ENCODE measurements at regions not wholly inside any gene's neighbourhood (a gene's known extent, or its start where the extent isn't known, plus 50 kb on each side); places are given as distances from the start of the nearest gene placed in this dataset.

GRCh38 chr18:5091741-5092140, 105.3 kb downstream of the AKAIN1 start:
- no peak for DNase-seq (ENCODE audit: low spot score)

- DNase-seq (ENCODE audit: low spot score), result no peak
These were observed 121.8 kb downstream of the AKAIN1 start for GRCh38 chr18:5075297-5075696.

DNA sequence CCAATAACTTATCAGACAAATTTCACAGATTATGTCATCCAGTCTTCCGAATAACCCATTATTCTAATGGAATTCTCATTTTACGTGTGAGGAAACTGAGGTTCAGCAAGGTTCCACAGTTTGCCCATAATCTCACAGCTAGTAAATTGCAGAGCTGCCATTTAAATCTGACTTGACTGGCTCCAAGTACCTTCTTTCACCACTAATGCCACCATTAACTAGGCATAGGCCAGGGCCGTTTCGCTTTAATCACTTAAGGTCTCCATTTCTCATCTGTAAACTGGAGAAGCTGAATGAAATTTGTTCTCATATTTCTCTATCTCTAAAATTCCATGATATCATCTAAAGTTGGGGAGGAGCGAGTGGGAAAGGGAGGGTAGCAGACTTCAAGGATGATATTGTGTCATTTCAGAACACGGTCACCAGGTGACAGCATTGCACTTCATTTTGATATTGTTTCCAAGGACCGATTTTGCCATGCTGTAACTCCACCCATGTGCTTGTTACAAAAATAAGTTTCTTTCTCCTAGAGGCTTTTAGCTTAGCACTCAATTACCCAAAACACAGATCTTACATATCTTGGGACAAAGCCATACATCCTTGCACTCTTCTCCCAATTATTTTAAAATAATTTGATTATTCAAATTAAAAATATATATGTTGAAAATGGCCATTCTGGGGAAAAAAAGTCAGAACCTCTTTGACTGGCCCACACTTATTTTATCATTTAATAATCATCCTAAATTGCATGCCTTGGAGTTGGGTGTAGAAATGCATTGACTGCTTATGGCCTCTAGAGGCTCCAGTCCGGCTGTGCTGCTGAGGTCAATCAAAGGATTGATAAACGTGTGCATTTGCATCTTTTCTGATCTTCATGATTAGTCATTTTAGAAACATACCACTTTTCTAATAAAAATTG, 123.8 kb downstream of the AKAIN1 start:
- no peak for DNase-seq (ENCODE audit: low spot score)

DNA sequence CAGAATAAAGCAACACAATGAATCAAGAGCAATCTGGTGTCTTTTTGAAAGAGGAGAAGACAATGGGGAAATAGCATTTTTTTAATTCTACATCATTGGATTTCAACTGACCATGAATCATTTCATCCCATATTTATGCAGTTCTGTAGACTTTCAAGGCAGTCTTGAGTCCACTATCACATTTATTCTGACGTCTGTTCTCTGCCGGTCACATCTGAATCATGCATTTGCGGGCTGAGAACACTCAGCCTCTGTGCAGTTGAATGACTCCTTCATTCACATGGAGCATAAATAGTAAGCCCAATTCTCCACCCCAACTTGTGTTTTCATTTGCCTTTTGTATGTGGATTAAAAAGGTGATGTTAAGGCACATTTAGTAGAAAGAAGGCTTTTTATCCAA, 128.2 kb downstream of the AKAIN1 start:
- DNase-seq (ENCODE audit: low spot score), result no peak

GRCh38 chr18:5066380-5066977, 130.6 kb downstream of the AKAIN1 start:
- DNase-seq (ENCODE audit: low spot score), result no peak

DNA sequence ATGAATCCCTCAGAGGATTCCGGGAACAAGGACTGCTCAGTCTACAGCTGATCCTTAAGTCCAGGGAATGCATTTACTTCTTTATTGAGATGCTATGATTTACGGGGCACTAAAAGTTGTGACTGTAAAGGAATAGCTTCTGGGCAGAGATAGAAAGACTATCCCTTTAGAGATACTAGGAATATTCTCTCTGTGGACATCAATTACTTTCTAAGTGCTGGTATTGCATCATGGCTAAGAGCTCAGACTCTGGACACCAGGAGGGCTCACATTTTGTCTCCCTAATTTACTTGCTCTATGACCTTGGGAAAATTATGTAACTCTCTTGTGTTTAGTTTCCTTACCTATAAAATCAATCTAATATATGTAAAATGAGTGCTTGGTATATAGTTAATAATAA, 131.4 kb downstream of the AKAIN1 start:
- no peak for DNase-seq (ENCODE audit: low spot score)

DNA sequence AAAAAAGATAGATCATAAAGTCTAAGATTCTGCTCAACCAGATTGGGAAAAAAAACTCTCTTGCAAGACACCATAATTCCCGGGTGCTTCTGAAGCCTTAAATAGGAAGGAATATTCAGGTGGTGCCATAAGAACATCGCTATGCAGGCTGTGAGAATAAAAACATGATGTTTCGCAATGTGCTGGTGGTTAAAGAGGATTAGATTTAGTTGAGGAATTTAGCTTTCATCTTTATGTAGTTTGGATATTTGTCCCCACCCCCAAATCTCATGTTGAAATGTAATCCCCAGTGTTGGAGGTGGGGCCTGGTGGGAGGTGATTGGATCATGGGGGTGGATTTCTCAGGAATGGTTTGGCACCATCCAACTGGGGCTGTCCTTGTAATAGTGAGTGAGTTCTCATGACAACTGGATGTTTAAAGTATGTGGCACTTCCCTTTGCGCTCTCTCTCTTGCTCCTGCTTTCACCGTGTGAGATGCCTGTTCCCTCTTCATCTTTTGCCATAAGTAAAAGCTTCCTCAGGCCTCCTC, 132.2 kb downstream of the AKAIN1 start:
- no peak for DNase-seq (ENCODE audit: low spot score)

DNA sequence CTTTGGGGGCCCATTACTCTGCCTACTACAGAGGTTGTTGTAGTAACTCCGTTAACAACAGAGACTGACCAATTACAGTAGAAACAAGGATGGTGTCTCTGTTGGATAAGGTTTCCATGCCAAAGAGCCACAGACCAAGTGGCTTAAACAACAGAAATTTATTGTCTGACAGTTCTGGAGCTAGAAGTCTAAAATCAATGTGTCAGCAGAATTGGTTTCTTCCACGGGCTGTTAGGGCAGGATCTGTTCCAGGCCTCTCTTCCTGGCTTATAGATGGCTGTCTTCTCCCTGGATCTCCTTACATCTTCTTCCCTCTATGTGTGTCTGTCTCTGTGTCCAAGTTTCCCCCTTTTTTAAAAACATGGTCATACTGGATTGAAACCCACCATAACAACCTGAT, 135.3 kb downstream of the AKAIN1 start:
- no peak for DNase-seq (ENCODE audit: low spot score)

GRCh38 chr18:5060543-5060942, 136.5 kb downstream of the AKAIN1 start:
- no peak for DNase-seq (ENCODE audit: low spot score)

DNA sequence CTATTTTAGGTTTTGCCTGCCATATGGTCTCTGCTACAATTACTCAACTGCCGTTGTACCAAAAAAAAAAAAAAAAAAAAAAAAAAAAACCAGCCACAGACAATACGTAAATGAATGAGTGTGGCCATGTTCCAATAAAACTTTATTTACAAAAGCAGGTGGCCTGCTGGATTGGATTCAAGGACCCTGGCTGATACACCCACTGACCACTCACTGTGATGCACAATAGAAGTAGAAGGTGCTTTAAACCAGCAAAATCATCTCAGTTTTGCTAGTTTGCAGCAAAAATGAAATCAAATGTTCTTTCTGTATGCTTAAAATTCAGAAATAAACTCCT, 137.4 kb downstream of the AKAIN1 start:
- DNase-seq (ENCODE audit: low spot score), result no peak

DNA sequence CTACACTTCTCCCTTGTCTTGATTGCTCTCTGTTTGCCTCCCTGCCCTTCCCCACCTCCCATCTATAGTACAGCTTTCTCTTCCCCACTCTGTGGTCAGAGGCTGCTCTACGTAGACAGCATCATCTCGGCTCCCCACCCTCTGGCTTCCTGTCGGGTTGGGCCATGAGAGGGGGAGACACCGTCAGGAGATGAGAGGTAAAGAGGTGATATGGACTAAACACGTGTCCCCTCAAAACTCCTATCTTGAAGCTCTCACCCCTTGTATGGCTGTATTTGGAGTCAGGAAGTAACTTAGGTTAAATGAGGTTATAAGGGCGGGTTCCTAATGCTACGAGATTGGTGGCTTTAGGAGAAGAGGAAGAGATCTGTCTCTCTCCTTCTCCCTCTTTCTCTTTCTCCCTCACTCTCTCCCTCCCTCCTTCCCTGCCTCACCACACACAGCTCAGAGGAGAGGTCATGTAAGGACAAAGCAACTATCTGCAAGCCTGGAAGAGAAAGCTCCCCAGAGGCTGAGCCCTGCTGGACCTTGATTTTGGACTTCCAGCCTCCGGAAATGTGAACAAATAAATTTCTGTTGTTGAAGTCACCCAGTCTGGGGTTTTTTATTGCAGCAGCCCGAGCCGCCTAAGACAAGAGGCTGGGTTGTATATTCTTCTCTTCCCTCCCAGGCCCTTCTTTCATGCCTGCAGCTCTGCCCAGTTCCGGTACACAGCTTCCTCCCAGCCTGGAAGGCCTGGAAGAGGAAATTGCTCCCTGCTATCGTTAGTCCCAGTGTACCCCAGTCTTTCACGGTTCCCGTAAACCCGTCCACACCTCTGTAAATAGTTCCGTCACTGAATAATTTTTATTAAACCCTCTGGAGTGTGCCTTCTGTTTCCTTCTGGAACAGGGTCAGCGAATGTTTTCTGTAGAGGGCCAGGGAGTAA, 138.0 kb downstream of the AKAIN1 start:
- no peak for DNase-seq (ENCODE audit: low spot score)

DNA sequence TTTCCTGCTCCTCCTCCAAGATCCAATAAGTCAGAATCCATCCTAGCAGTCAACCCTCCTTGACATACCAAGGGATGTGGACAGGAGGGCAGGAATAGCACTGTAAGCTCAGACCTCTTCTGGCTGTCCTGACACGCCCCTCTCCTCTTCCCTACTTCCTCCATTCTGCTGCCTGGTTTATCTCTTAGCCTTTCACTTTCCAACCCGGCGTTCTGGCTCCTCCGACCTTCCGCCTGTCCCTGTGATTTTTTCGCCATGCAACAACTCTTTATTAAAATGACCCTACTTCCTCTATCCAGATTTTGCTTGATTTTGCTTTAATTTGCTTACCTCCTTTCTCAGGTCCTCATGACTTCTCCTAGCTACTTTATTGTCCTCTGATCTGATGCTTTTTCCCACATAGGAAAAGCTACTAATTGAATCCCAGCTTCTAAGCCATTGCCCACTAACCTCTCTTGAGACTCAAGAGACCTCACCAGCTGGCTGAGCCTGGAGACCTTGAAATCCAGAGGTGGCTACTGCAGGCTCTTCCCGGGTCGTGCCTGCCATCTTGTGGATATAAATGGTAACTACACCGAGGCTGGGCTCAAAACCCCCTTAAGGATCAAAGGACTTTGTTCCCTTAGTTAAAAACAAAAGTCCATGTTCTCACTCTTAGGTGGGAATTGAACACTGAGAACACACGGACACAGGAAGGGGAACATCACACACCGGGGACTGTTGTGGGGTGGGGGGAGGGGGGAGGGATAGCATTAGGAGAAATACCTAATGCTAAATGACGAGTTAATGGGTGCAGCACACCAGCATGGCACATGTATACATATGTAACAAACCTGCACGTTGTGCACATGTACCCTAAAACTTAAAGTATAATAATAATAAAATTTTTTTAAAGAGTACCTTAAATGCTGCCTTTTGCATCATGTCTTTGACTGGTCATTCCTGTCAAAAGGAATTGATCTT, 139.4 kb downstream of the AKAIN1 start:
- DNase-seq (ENCODE audit: low spot score), result peak; percentile 33

DNA sequence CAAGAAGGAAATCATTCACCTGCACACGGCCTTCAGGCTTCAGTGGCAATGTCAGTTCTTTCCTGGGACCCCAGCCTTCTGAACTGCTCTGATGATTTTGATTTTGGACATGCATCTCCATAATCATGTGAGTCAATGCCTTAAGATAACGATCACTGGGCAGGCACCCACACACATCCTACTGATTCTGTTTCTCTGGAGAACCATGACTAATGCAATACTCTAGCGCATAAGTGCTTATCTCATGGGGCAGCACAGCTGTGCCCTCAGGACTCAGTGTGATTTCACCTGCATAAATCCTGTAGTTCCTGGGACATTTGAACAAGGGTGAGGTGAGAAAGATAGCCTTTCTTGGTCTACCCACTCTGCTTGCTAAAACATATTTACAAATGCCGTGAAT, 144.6 kb downstream of the AKAIN1 start:
- no peak for DNase-seq (ENCODE audit: low spot score)

GRCh38 chr18:5051207-5051606, 145.8 kb downstream of the AKAIN1 start:
- DNase-seq (ENCODE audit: low spot score), result no peak

DNA sequence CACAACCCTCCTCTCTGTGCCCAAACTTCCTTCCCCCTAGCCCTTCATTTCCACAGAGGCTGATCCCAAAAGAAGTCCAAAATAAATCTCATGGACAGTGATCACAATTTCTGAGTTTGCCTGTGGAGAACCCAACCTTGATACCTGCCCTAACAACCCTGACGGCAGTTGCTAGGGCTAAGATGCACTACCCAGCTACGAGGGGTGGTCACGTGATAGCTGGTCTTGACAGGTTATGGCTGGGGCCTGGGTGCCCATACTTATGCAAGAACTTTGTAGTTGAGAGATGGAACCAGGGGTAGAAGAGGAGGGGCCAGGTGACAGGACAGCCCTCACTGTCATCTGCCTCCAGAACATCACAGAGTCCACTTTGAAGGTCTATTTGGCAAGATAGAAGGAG, 147.9 kb downstream of the AKAIN1 start:
- no peak for DNase-seq (ENCODE audit: low spot score)

DNA sequence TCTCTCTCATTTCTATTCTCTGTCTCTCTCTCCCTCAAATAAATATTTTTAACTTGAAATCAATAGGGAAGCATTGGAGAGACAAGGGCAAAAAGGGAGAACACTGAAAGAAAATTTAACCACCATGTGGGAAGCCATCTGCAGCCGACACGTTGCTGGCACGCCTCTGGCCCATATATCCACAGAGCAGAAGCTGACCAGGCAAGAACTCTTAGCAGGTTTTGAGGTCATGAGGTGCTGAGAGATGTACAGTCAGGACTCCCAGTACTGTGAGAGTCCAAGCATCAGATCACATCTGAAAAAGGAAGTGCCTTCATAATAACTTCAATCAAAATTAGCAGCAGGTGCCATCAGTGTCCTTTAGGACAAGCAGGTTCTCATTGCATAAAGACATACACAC, 156.6 kb downstream of the AKAIN1 start:
- DNase-seq (ENCODE audit: low spot score), result no peak

DNA sequence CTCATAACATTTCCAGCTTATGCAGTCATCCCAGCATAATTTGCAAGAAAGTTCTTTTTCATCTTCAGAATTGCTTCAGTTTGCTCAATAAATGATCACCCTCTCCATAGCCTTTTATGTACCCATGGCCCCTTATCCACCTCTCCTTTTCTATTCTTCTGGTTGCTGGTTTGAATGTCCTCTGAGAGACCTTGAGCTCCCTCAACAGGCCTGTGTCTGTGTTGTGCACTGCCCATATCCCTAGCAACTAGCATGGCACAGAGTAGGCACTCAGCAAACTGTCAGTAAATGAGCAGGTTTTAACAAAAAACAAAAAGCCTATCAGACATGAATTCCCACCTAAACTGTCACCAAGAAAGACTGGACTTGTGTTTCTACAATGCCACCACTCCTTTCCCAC, 160.5 kb downstream of the AKAIN1 start:
- no peak for DNase-seq (ENCODE audit: low spot score)

DNA sequence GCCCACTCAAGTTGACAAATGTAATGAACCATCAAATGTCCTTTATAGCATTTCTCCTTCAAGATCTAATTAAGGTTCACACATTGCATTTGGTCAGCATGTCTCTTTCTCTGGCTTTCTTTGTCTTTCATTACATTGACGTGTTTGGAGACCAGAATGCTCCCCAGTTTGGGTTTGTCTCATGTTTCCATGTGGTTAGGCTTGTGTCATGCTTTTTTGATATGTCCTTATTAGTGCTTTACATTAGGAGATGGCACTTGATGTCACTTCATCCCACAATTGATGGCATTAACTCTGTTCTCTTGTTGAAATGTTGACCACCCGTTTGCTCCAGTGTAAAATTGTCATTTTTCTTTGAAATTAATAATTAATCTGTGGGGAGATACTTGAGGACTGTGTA, 165.8 kb downstream of the AKAIN1 start:
- DNase-seq (ENCODE audit: low spot score), result no peak

- DNase-seq (ENCODE audit: low spot score), result no peak
These were observed 166.4 kb downstream of the AKAIN1 start for GRCh38 chr18:5030636-5031035.

DNA sequence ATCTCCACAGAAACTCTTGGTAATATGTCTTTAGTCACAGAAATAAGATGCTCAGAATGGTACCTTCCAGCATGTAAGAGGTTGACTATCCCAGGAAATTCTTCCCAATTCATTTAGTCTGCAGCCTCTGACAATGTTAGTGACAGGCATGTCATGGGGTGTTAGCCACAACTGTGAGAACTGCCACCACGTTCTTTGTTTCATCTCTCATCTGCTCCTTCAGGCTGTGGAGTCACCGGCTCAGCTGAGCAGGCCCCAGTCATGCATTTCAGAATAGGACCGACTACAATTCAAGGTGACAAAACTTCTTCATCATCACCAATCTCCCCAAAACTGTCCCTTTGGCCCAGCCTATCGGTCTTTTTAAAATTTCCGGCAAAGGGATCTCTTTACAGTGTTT, 167.5 kb downstream of the AKAIN1 start:
- no peak for DNase-seq (ENCODE audit: low spot score)

- no peak for DNase-seq (ENCODE audit: low spot score)
These were observed 172.3 kb downstream of the AKAIN1 start for GRCh38 chr18:5024741-5025140.

All from mucosa of gallbladder (tissue), 1 donor.